ENCODE measurements at regions not wholly inside any gene's neighbourhood (a gene's known extent, or its start where the extent isn't known, plus 50 kb on each side); places are given as distances from the start of the nearest gene placed in this dataset.
"Not testable (repeated sequence)": the region's sequence is repeated elsewhere in the genome, so short reads cannot be mapped to it uniquely, and the experiment has no call there.

GRCh38 chr13:34181256-34181655 is 363.3 kb downstream of the RFC3 start:
- DNase-seq; intact Hi-C loops (cut with micrococcal nuclease); ATAC-seq: not testable (repeated sequence)

GRCh38 chr13:34189946-34190345 is 372.0 kb downstream of the RFC3 start:
- DNase-seq (no peak), ATAC-seq (no peak)
- intact Hi-C loops (cut with micrococcal nuclease): no loop called here

DNA sequence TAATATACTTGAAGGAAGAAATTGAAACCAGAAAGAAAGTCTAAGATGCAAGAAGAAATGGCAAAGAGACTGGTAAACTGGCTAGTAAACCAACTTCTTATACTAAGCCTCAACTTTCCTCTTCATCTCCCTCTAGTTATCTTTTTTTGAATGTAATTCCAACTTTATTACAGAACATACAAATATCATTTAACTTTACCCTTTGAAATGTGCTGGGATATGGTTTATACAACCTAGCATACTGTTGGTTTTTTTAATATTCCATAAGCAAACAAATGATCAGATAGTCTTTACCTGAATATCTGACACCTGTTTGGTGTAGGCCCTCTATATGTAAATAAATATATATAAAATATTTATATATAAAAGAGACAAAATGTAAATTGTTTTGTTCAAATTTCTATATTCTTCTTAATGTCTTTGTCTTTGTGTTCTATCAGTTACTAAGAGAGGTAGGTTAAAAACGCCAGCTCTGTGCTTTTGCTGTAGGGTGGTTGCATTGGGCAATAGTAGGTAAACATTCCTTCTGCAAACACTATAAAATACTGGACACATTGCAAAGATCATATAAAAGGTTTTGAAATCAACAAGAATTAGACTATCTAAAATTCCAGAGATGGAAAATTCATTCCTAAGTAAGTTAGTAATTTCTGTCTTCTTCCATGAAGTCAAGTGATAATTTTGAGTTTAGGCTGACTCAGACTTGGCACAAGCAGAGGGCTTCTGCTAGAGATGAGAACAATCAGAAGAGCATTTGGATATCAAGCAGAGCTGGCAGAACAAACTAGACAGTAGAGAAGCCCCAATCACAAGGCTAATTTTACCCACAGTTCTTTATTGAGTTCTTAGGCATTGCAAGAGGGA is 383.3 kb downstream of the RFC3 start:
- no peak for DNase-seq
- intact Hi-C loops (cut with micrococcal nuclease): no loop called here
- peak; percentile 97 for ATAC-seq

DNA sequence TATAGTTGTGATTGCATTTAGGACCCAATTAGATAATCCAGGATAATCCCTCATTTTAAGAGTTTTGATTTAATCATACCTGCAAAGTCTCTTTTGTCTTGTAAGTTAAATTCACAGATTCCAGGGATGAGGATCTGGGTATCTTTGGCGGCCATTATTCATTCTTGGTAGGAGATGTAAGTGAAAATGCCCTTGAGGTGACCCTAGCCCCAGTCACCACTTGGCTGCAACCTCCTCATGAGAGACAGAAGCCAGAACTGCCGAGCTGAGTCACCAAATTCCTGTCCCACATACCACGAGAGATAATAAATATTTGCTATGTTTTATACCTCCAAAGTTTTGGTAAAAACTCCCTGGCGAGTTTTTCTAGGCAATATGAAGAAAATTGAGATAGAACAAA is 389.4 kb downstream of the RFC3 start:
- peak; percentile 82 for ATAC-seq
- intact Hi-C loops (cut with micrococcal nuclease): no loop called here
- peak; percentile 38 for DNase-seq

DNA sequence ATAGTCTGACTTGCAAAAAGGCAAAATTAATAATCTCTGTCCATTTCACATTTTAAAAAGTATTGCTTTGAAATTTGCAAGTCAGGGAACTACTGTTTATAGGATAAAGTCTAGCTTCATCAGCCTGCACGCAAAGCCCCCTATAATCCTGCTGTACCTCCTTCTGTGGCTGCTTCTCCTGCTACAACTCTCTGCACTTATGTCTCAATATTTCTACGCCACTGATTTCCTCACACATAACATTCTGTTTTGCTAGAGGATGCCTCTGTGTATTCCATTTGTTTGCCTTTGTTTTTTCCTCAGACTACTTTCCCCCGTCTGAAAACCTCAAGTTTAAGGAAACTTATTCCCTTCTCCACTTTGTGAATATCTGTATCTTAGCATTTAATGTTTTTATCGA is 389.9 kb downstream of the RFC3 start:
- intact Hi-C loops (cut with micrococcal nuclease): no loop called here

GRCh38 chr13:34208336-34208735 is 390.4 kb downstream of the RFC3 start:
- intact Hi-C loops (cut with micrococcal nuclease): no loop called here
- peak; percentile 15 for ATAC-seq

More for the DNA sequence above, 389.9 kb downstream of the RFC3 start:
- ATAC-seq: no peak
- no peak for DNase-seq

GRCh38 chr13:34210341-34210740 is 392.4 kb downstream of the RFC3 start:
- DNase-seq (no peak), ATAC-seq (no peak)
- intact Hi-C loops (cut with micrococcal nuclease): loop anchor here (10.0 kb wide), 1 partner anchor 524 kb away; no protein-coding TSS in a partner anchor

More at GRCh38 chr13:34208336-34208735, 390.4 kb downstream of the RFC3 start:
- DNase-seq: no peak

- intact Hi-C loops (cut with micrococcal nuclease): loop anchor here (10.0 kb wide), 1 partner anchor 520 kb away; no protein-coding TSS in a partner anchor
- no peak for ATAC-seq
Measured at GRCh38 chr13:34214686-34215085, 396.7 kb downstream of the RFC3 start.

GRCh38 chr13:34216256-34216655 is 398.3 kb downstream of the RFC3 start:
- intact Hi-C loops (cut with micrococcal nuclease): loop anchor here (10.0 kb wide), 1 partner anchor 519 kb away; no protein-coding TSS in a partner anchor
- ATAC-seq (no peak), DNase-seq (no peak)

More at GRCh38 chr13:34214686-34215085, 396.7 kb downstream of the RFC3 start:
- no peak for DNase-seq

- DNase-seq (no peak), ATAC-seq (no peak)
- intact Hi-C loops (cut with micrococcal nuclease): loop anchor here (10.0 kb wide), 1 partner anchor 517 kb away; no protein-coding TSS in a partner anchor
Measured at GRCh38 chr13:34217343-34218025, 399.5 kb downstream of the RFC3 start.

DNA sequence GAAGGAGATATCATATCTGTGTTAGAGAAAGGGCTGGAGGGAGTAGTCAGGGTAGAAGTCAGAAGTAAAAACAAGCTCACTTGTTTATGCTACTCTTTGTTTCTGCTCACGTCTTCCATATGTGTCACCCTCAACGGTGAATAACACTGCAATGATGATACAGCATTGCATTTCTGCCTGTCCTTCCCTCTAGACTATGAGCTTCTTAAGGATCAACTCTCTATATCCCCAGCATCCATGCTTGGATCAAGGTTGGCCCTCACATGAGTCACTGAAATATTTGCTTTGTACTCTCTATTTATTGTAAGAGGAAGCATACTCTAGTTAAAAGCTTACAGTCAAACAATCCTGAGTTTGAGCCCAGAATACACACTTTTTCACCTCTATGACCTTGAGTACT is 406.0 kb downstream of the RFC3 start:
- ATAC-seq (no peak), DNase-seq (no peak)
- intact Hi-C loops (cut with micrococcal nuclease): no loop called here

DNA sequence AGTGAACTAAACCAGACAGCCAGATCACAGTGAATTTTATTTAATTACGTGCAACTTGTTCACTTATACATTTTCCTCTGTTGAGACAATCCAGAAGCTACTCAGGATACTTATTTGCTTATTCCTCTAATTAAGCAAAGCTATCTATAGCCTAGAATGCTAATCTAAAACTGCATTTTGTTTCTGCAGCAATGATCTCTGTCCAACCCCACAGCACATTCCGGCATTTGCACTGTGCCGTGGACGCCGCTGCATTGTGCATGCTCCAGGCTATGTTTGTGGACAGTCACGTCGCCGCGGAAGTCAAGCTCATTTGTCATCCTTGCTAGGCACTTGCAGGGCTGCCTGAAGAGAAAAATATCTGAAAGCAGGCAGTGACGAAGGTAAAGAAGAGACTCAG is 406.9 kb downstream of the RFC3 start:
- intact Hi-C loops (cut with micrococcal nuclease): no loop called here
- ATAC-seq (no peak), DNase-seq (no peak)

GRCh38 chr13:34230271-34230670 is 412.3 kb downstream of the RFC3 start:
- ATAC-seq: no peak
- intact Hi-C loops (cut with micrococcal nuclease): no loop called here
- DNase-seq: no peak

DNA sequence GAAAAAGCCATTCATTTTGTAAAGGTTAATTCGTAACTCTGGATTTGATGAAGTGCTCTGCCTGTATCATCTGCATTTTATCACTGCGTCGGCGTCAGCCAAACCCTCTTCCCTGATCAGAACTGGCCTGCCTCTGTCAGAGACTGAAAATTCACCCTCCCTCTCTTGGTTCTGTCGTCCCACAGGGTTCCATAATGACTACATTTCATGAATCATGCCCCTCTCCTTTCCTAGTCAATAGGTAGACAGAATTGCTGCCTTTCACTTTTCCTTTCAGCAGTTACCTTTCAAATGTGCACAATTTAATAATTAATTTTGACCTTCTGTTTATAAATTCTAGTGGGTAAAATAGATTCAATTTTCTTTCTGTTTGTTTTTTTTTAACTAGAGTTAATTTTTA is 423.4 kb downstream of the RFC3 start:
- intact Hi-C loops (cut with micrococcal nuclease): no loop called here
- no peak for DNase-seq
- ATAC-seq: no peak

DNA sequence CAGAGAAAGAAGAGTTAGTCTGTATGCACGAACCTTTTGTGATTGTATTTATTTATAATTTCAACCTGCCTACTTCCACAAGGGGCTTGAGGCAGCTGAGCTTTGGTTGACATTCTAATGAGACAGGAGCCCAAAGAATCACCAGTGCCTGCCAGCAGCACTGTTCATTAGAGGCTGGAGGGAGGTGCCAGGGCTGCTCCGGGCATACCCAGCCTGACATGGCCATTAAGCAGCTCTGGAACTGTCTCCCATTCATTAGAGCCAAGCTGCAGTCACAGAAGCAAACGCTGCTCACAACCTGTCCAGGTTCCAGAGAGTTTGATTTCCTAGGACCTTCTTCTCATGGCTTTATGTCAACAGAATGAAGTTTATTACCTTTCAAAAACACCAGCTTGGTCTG is 425.5 kb downstream of the RFC3 start:
- peak; percentile 49 for DNase-seq
- intact Hi-C loops (cut with micrococcal nuclease): no loop called here
- ATAC-seq: peak; percentile 88

GRCh38 chr13:34246511-34246910 is 428.6 kb downstream of the RFC3 start:
- intact Hi-C loops (cut with micrococcal nuclease): no loop called here
- ATAC-seq (no peak), DNase-seq (no peak)

DNA sequence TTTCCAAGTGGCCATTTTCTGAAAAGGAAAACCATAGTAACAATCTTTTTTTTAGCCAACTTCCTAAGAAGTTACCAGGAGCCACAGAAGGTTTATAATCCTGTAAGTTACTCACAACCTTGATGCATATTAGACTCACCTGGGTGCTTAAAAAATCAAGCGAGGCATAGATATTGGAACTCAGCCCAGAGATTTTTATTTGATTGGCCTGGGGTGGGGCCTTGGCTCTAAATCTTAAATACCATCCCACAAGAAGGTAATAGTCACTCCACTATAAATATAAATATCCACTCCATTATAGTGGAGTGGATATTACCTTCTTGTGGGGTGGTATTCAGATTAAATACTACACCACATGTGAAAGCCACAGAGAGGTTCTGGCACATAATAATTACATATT is 429.6 kb downstream of the RFC3 start:
- ATAC-seq: no peak
- intact Hi-C loops (cut with micrococcal nuclease): no loop called here

GRCh38 chr13:34249546-34250039 is 431.6 kb downstream of the RFC3 start:
- intact Hi-C loops (cut with micrococcal nuclease): no loop called here
- no peak for DNase-seq
- no peak for ATAC-seq

More for the DNA sequence above, 429.6 kb downstream of the RFC3 start:
- no peak for DNase-seq

- intact Hi-C loops (cut with micrococcal nuclease): no loop called here
- DNase-seq (no peak), ATAC-seq (no peak)
Measured at GRCh38 chr13:34250151-34250670, 432.3 kb downstream of the RFC3 start.

GRCh38 chr13:34254366-34254765 is 436.4 kb downstream of the RFC3 start:
- ATAC-seq (no peak), DNase-seq (no peak)
- intact Hi-C loops (cut with micrococcal nuclease): no loop called here
